OCI-LY1 (cell line): ENCODE measurements at regions not wholly inside any gene's neighbourhood (a gene's known extent, or its start where the extent isn't known, plus 50 kb on each side); places are given as distances from the start of the nearest gene placed in this dataset.
"Not testable (repeated sequence)": the region's sequence is repeated elsewhere in the genome, so short reads cannot be mapped to it uniquely, and the experiment has no call there.

ENCODE experiments used
- H2AFZ ChIP-seq: fragments of 200-600 bp; sonication (generic), shearing (Covaris generic); 2 replicates; pipeline ENCODE4 v1.6.0; 2014; ENCODE audit warnings: antibody characterized with exemption, mild to moderate bottlenecking, low read length
- H3F3A ChIP-seq: fragments of 200-600 bp; sonication (generic), shearing (Covaris generic); 2 replicates; pipeline ENCODE4 v1.6.0; 2014; ENCODE audit warnings: mild to moderate bottlenecking, antibody characterized with exemption, low read length, moderate library complexity; ENCODE audit not compliant: insufficient read depth
- H3K27ac ChIP-seq: fragments of 200-600 bp; sonication (generic); 2 replicates; pipeline ENCODE4 v1.5.1; 2014; ENCODE audit warnings: low read length, mixed run types, mild to moderate bottlenecking, low read depth; ENCODE audit not compliant: poor library complexity, severe bottlenecking
- H3K27me3 ChIP-seq: fragments of 200-600 bp; sonication (generic); 2 replicates; pipeline ENCODE4 v1.6.0; 2014; ENCODE audit warnings: antibody characterized with exemption, mild to moderate bottlenecking, low read length, moderate library complexity; ENCODE audit not compliant: insufficient read depth
- H3K36me3 ChIP-seq: fragments of 200-600 bp; sonication (generic); 2 replicates; pipeline ENCODE4 v1.6.1; 2014; ENCODE audit warnings: mild to moderate bottlenecking, antibody characterized with exemption, low read length, moderate library complexity, mixed read lengths; ENCODE audit not compliant: insufficient read depth
- H3K4me1 ChIP-seq: fragments of 200-600 bp; sonication (generic); 2 replicates; pipeline ENCODE4 v1.5.1; 2014; ENCODE audit warnings: mild to moderate bottlenecking, low read length, moderate library complexity; ENCODE audit not compliant: insufficient read depth, severe bottlenecking
- H3K4me2 ChIP-seq: fragments of 200-600 bp; sonication (generic), shearing (Covaris generic); 2 replicates; pipeline ENCODE4 v1.6.1; 2014; ENCODE audit warnings: low read length
- H3K4me3 ChIP-seq: fragments of 200-600 bp; sonication (generic); 2 replicates; pipeline ENCODE4 v1.5.1; 2014; ENCODE audit warnings: low read length, low read depth, mild to moderate bottlenecking, mixed read lengths; ENCODE audit not compliant: poor library complexity, severe bottlenecking
- H3K79me2 ChIP-seq: fragments of 200-600 bp; shearing (Covaris generic); 2 replicates; pipeline ENCODE4 v1.6.1; 2016; ENCODE audit warnings: mixed run types, low read length, mixed read lengths; ENCODE audit not compliant: insufficient read depth
- H3K9ac ChIP-seq: fragments of 200-600 bp; sonication (generic), shearing (Covaris generic); 2 replicates; pipeline ENCODE4 v1.6.1; 2014; ENCODE audit warnings: mild to moderate bottlenecking, low read length, mixed read lengths
- H3K9me2 ChIP-seq: fragments of 200-600 bp; sonication (generic), shearing (Covaris generic); 2 replicates; pipeline ENCODE4 v1.6.1; 2014; ENCODE audit warnings: low read depth, mild to moderate bottlenecking, low read length, mixed read lengths
- H3K9me3 ChIP-seq: fragments of 200-600 bp; shearing (Covaris generic); 2 replicates; pipeline ENCODE4 v1.6.1; 2014; ENCODE audit warnings: low read length, mixed read lengths
- H4K20me1 ChIP-seq: fragments of 200-600 bp; sonication (generic), shearing (Covaris generic); 2 replicates; pipeline ENCODE4 v1.6.0; 2016; ENCODE audit warnings: mild to moderate bottlenecking, low read length; ENCODE audit not compliant: insufficient read depth
- CTCF ChIP-seq: fragments of 200-600 bp; sonication (generic), shearing (Covaris generic); IDR thresholded peaks from 2 replicates; pipeline ENCODE4 v1.5.1; 2017; ENCODE audit warnings: mild to moderate bottlenecking, antibody characterized with exemption, low read length, moderate library complexity, mixed read lengths
- EZH2 ChIP-seq: fragments of 200-600 bp; sonication (generic), shearing (Covaris generic); IDR thresholded peaks from 2 replicates; pipeline ENCODE4 v1.8.0; 2017; ENCODE audit warnings: borderline replicate concordance, mixed run types, mild to moderate bottlenecking, antibody characterized with exemption, low read length, moderate library complexity, mixed read lengths

GRCh38 chr4:187739771-187740170 lies 255.8 kb upstream of the ZFP42 start:
- Histone ChIP-seq H3K4me1 (peaks cover 4% of the 10 kb centered on the region), H3K27ac (no peak overlapping the region), H3K9me3 (no peaks in the 10 kb centered on the region), H3K4me2 (no peak overlapping the region), H3F3A (no peaks in the 10 kb centered on the region), H3K9ac (no peak overlapping the region), H3K79me2 (no peaks in the 10 kb centered on the region), H3K4me3 (no peak overlapping the region), H3K27me3 (no peaks in the 10 kb centered on the region), H2AFZ (no peak overlapping the region), H3K36me3 (no peaks in the 10 kb centered on the region), H3K9me2 (no peaks in the 10 kb centered on the region), H4K20me1 (no peaks in the 10 kb centered on the region)
- TF ChIP-seq CTCF (no peak), EZH2 (no peak)

DNA sequence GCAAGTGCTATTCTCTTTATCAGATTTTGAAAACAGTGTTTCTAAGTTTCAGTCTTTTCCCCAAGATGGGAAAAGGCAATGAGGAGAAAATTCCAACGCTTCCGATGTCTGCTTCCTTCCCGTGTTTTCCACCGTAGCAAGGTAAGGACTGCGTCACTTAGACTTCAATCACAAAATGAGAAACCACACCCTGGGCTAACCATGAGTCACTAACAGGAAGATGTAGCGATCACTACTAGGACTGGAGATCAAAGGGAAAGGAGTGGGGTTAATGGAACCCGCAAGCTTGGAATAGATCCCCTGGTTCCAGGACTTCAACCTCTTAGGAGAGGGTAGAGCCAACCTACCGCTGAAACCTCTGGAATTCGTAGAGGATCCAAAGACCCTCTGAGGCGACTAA lies 250.7 kb upstream of the ZFP42 start:
- Histone ChIP-seq H4K20me1 (no peaks in the 10 kb centered on the region), H3K79me2 (no peaks in the 10 kb centered on the region), H3F3A (no peaks in the 10 kb centered on the region), H3K4me2 (no peak overlapping the region), H3K36me3 (no peaks in the 10 kb centered on the region), H3K4me1 (no peaks in the 10 kb centered on the region), H3K9me3 (no peaks in the 10 kb centered on the region), H3K9me2 (no peaks in the 10 kb centered on the region), H3K9ac (no peak overlapping the region), H3K27ac (no peak overlapping the region), H3K4me3 (no peak overlapping the region), H2AFZ (no peak overlapping the region), H3K27me3 (no peaks in the 10 kb centered on the region)
- TF ChIP-seq CTCF (no peak), EZH2 (no peak)

GRCh38 chr4:187750652-187751051 lies 244.9 kb upstream of the ZFP42 start:
- H3K9me3 ChIP-seq, H3K36me3 ChIP-seq, H4K20me1 ChIP-seq, H2AFZ ChIP-seq, H3K4me2 ChIP-seq, H3K4me3 ChIP-seq, H3K9ac ChIP-seq, H3K9me2 ChIP-seq, H3F3A ChIP-seq, H3K27ac ChIP-seq, H3K79me2 ChIP-seq, H3K4me1 ChIP-seq, H3K27me3 ChIP-seq: not testable (repeated sequence)

DNA sequence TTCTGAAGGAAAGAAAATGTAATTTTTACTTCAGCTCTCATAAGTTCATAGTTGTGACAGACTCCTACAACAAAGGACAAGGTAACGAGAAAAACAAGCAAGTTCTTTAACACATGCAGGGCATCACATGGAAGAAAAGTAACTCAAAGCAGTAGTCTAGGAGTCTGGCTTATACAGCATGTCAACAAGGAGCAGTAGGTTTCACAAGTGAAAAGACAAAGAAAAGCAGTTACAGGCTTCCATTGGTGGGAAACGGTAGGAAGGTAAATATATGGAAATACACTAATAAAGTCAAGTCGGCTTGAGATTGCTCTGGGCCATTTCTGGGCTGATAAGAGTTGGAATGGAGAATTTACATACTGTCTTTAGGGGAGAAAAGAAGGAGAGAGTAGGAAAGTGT lies 228.4 kb upstream of the ZFP42 start:
- no peaks in the 10 kb centered on the region for H3K9me2 ChIP-seq
- no peaks in the 10 kb centered on the region for H3K4me1 ChIP-seq
- no peaks in the 10 kb centered on the region for H3K9me3 ChIP-seq
- no peaks in the 10 kb centered on the region for H3K79me2 ChIP-seq
- H3K27ac ChIP-seq: no peak overlapping the region
- H3K4me2 ChIP-seq: no peak overlapping the region
- H3K4me3 ChIP-seq: no peak overlapping the region
- TF ChIP-seq EZH2 (no peak), CTCF (no peak)
- no peaks in the 10 kb centered on the region for H3F3A ChIP-seq
- H2AFZ ChIP-seq: no peak overlapping the region
- H3K9ac ChIP-seq: no peak overlapping the region
- no peaks in the 10 kb centered on the region for H3K36me3 ChIP-seq
- H3K27me3 ChIP-seq: no peaks in the 10 kb centered on the region
- H4K20me1 ChIP-seq: no peaks in the 10 kb centered on the region
